OCI-LY7 (cell line): ENCODE measurements at regions not wholly inside any gene's neighbourhood (a gene's known extent, or its start where the extent isn't known, plus 50 kb on each side); places are given as distances from the start of the nearest gene placed in this dataset.

Experiments
- BruUV-seq: library from RNA; stranded (reverse); fragments of 400-500 nt; replicated peaks from 2 replicates; lab custom pipeline; 2021; lab: Mats Ljungman, UMichigan
- CTCF ChIA-PET: fragments of 300-600 bp; sonication (Branson Sonifier 250); formaldehyde crosslinking; loops from one replicate; lab custom pipeline; 2022; ENCODE audit warnings: antibody characterized with exemption; ENCODE audit not compliant: unreplicated experiment; lab: Charles Lee
- POLR2A ChIA-PET: fragments of 300-600 bp; sonication (Branson Sonifier 250); formaldehyde crosslinking; loops from one replicate; lab custom pipeline; 2022; ENCODE audit warnings: antibody characterized with exemption; lab: Charles Lee
- DNase-seq: peaks from one replicate; pipeline ENCODE4 v3.0.0-alpha.2; 2015; ENCODE audit warnings: low spot score
- H2AFZ ChIP-seq: fragments of 200-600 bp; sonication (generic), shearing (Covaris generic); 2 replicates; pipeline ENCODE4 v1.6.1; 2014; ENCODE audit warnings: mild to moderate bottlenecking, antibody characterized with exemption, low read length, moderate library complexity
- H3K27ac ChIP-seq: fragments of 200-600 bp; sonication (generic); 2 replicates; pipeline ENCODE4 v1.5.1; 2014; ENCODE audit warnings: mixed run types, low read depth, mild to moderate bottlenecking, moderate library complexity, low read length, inconsistent platforms; ENCODE audit not compliant: poor library complexity, severe bottlenecking
- H3K36me3 ChIP-seq: fragments of 200-600 bp; sonication (generic); 2 replicates; pipeline ENCODE4 v1.6.1; 2014; ENCODE audit warnings: mild to moderate bottlenecking, antibody characterized with exemption, low read length, moderate library complexity, mixed read lengths; ENCODE audit not compliant: insufficient read depth
- H3K4me1 ChIP-seq: fragments of 200-600 bp; sonication (generic); 2 replicates; pipeline ENCODE4 v1.5.1; 2014; ENCODE audit warnings: mild to moderate bottlenecking, low read length; ENCODE audit not compliant: insufficient read depth, poor library complexity, severe bottlenecking
- H3K4me2 ChIP-seq: fragments of 200-600 bp; sonication (generic); 2 replicates; pipeline ENCODE4 v1.6.1; 2014; ENCODE audit warnings: mild to moderate bottlenecking, low read length
- H3K4me3 ChIP-seq: fragments of 200-600 bp; sonication (generic); 2 replicates; pipeline ENCODE4 v1.5.1; 2014; ENCODE audit warnings: mild to moderate bottlenecking, low read depth, low read length; ENCODE audit not compliant: poor library complexity, severe bottlenecking
- H3K79me2 ChIP-seq: fragments of 200-600 bp; sonication (generic); 2 replicates; pipeline ENCODE4 v1.6.1; 2016; ENCODE audit warnings: low read depth, mild to moderate bottlenecking, low read length, moderate library complexity, mixed read lengths; ENCODE audit not compliant: insufficient read depth
- H3K9me2 ChIP-seq: fragments of 200-600 bp; sonication (generic); 2 replicates; pipeline ENCODE4 v1.6.1; 2016; ENCODE audit warnings: mild to moderate bottlenecking, low read length, mixed read lengths; ENCODE audit not compliant: insufficient read depth
- H3K9me3 ChIP-seq: fragments of 200-600 bp; sonication (generic); 2 replicates; pipeline ENCODE4 v1.6.1; 2014; ENCODE audit warnings: mild to moderate bottlenecking, mixed run types, low read length, mixed read lengths
- H4K20me1 ChIP-seq: fragments of 200-600 bp; sonication (generic); 2 replicates; pipeline ENCODE4 v1.6.1; 2014; ENCODE audit warnings: mild to moderate bottlenecking, antibody characterized with exemption, low read length, moderate library complexity, mixed read lengths; ENCODE audit not compliant: insufficient read depth
- CTCF ChIP-seq: fragments of 200-600 bp; sonication (generic); conservative IDR thresholded peaks from 2 replicates; pipeline ENCODE4 v1.5.1; 2014; ENCODE audit warnings: mild to moderate bottlenecking, antibody characterized with exemption, low read length, moderate library complexity, mixed read lengths
- EZH2phosphoT487 ChIP-seq: fragments of 200-600 bp; sonication (generic); IDR thresholded peaks from 2 replicates; pipeline ENCODE4 v1.6.1; 2018; ENCODE audit warnings: low read depth, borderline replicate concordance, mild to moderate bottlenecking, mixed run types, antibody characterized with exemption, low read length, moderate library complexity, mixed read lengths
- intact Hi-C: fragments of 100-400 bp; cut with micrococcal nuclease; formaldehyde crosslinking; loops from one replicate; pipeline ENCODE4 v1.10.0; 2022; ENCODE audit not compliant: unreplicated experiment

- no peaks in the 10 kb centered on the region for H4K20me1 ChIP-seq
- TF ChIP-seq CTCF: no peak
- TF ChIP-seq EZH2phosphoT487: no peak
- H3K79me2 ChIP-seq: no peaks in the 10 kb centered on the region
- no peak for DNase-seq
- H3K9me2 ChIP-seq: no peaks in the 10 kb centered on the region
- ChIA-PET POLR2A (no interaction called here), CTCF (no interaction called here)
- intact Hi-C loops: no loop called here
- H3K4me2 ChIP-seq: no peak overlapping the region
- no peak overlapping the region for H3K27ac ChIP-seq
- H3K36me3 ChIP-seq: no peaks in the 10 kb centered on the region
- no TSS peak for BruUV-seq
- no peaks in the 10 kb centered on the region for H3K4me1 ChIP-seq
- no peaks in the 10 kb centered on the region for H3K9me3 ChIP-seq
- H3K4me3 ChIP-seq: no peak overlapping the region
- no peak overlapping the region for H2AFZ ChIP-seq
Measured at GRCh38 chrX:128517691-128518090, 465.5 kb upstream of the ACTRT1 start.

GRCh38 chrX:128504496-128504895, 452.3 kb upstream of the ACTRT1 start:
- CTCF ChIA-PET: no interaction called here
- no peaks in the 10 kb centered on the region for H4K20me1 ChIP-seq
- no peak overlapping the region for H3K4me2 ChIP-seq
- H3K4me3 ChIP-seq: no peak overlapping the region
- TF ChIP-seq CTCF (no peak), EZH2phosphoT487 (no peak)
- H3K36me3 ChIP-seq: no peaks in the 10 kb centered on the region
- no peaks in the 10 kb centered on the region for H3K79me2 ChIP-seq
- H3K4me1 ChIP-seq: no peaks in the 10 kb centered on the region
- no peak overlapping the region for H3K27ac ChIP-seq
- H3K9me3 ChIP-seq: no peaks in the 10 kb centered on the region
- no peak overlapping the region for H2AFZ ChIP-seq
- no peaks in the 10 kb centered on the region for H3K9me2 ChIP-seq
- POLR2A ChIA-PET: interaction anchor here (0.9 kb wide), 1 partner anchor 9 kb away, joined by 4 read pairs; no protein-coding TSS in a partner anchor
- DNase-seq: no peak
- no TSS peak for BruUV-seq
- intact Hi-C loops: no loop called here

GRCh38 chrX:128464116-128464515, 411.9 kb upstream of the ACTRT1 start:
- H3K9me2 ChIP-seq: no peaks in the 10 kb centered on the region
- DNase-seq: no peak
- ChIA-PET POLR2A (no interaction called here), CTCF (no interaction called here)
- no TSS peak for BruUV-seq
- no peak overlapping the region for H2AFZ ChIP-seq
- H3K79me2 ChIP-seq: no peaks in the 10 kb centered on the region
- no peaks in the 10 kb centered on the region for H3K9me3 ChIP-seq
- no peak overlapping the region for H3K4me2 ChIP-seq
- intact Hi-C loops: no loop called here
- H3K36me3 ChIP-seq: no peaks in the 10 kb centered on the region
- TF ChIP-seq EZH2phosphoT487 (no peak), CTCF (no peak)
- no peak overlapping the region for H3K27ac ChIP-seq
- no peaks in the 10 kb centered on the region for H4K20me1 ChIP-seq
- no peak overlapping the region for H3K4me3 ChIP-seq
- H3K4me1 ChIP-seq: no peaks in the 10 kb centered on the region
